GM21737 (cell line): ENCODE measurements at regions not wholly inside any gene's neighbourhood (a gene's known extent, or its start where the extent isn't known, plus 50 kb on each side); places are given as distances from the start of the nearest gene placed in this dataset.

ENCODE experiments used
- ATAC-seq: cut with Tn5 transposase; IDR thresholded peaks from one replicate; pipeline ENCODE4 v1.9.1; 2021; ENCODE audit warnings: mild to moderate bottlenecking, moderate library complexity; ENCODE audit not compliant: unreplicated experiment

DNA sequence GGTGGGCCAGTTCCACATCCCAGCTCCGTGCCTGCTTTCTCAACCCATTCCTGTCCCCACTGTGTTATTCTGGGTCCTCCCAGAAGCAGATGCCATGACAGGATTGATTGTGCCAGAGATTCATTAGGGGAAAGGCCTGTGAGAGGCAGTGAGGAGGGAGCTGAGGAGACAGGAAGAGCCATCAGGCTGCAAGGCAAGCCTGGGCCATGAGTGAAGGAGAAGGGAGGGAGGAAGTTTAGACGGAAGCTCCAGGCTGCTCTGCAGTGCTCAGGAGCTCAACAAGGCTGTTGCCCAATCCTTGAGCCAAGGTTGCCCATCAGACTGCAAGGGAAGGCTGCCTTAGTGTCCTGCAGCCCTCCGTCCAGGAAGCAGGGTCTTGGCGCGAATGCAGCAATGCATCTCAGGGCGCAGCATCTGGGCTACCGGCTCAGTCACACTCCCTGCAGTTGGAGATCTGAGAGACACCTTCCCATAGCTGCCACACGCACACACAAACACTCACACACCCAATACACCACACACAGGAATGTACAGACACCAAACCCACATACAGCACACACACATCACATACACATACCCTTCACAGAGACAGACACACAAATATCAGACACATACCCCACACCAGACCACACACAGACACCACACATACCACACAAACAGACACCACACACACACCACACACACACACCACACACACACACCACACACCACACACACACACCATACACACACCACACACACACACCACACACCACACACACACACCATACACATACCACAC is 139.5 kb upstream of the NDUFV2 start:
- ATAC-seq, result no peak

DNA sequence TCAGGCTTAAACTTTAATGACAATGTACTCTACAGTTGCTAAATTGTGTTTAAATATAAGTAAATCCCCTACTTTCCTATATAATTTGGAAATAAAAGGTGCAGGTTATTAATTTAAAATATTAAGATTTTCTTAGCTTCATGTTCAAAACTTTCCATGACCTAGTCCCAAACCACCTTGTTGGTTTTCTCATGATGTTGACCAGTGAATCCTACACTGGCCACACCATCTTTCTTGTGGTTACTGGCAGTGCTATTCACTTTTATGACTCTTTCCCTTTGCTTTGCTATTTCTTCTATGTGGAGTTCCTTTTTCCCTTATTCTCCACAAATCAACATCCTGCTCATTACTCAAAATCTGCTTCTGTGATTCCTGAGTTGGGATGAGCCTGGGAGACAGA is 138.6 kb upstream of the NDUFV2 start:
- ATAC-seq, result no peak

DNA sequence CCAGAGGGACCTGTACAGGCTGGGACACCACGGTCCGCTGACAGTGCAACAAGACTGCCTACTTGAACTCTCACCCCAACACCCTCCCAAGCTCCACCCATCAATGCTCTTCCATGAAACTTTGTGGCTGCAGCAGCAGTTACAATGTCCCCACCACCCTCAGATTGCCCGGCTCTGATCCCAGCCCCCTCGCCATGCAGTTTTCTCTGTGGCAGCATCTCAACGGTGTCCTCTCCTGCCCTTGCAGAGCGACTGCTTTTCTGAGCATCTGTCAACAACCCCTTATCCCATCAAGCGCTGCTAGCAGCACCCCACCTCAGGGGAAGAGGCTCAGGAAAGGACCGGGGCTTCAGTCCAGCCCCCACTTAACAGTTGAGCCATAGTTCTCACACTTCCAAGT is 137.1 kb upstream of the NDUFV2 start:
- no peak for ATAC-seq

DNA sequence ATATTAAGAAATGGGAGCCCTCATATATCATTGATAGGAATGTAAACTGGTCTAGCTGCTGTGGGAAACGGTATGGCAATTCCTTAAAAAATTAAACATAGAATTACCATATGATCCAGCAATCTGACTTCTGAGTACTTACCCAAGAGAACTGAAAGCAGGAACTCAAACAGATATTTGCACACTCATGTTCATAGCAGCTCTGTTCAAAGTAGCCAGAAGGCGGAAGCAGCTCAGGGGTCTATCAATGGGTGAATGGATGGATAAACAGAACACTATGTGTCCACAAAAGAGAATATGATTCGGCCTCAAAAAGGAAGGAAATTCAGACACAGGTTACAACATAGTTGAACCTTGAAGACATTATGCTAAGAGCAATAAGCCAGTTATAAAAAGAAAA is 135.7 kb upstream of the NDUFV2 start:
- no peak for ATAC-seq

DNA sequence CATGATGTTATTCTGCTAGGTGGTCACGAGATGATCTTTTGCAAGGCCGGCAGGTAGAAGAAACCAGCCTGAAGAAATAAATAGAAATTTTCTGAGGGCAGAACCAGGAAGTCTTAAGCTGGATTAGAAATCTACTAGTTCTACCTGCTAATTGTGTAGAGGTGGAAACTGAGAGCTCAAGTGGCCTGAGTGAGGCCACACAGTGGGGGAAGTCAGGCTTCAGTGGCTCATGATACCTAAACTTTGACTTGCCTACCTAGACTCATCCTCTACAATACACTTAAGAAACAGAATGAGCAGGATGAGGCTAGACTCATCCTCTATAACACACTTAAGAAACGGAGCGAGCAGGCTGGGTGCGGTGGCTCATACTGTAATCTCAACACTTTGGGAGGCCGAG is 134.9 kb upstream of the NDUFV2 start:
- no peak for ATAC-seq

DNA sequence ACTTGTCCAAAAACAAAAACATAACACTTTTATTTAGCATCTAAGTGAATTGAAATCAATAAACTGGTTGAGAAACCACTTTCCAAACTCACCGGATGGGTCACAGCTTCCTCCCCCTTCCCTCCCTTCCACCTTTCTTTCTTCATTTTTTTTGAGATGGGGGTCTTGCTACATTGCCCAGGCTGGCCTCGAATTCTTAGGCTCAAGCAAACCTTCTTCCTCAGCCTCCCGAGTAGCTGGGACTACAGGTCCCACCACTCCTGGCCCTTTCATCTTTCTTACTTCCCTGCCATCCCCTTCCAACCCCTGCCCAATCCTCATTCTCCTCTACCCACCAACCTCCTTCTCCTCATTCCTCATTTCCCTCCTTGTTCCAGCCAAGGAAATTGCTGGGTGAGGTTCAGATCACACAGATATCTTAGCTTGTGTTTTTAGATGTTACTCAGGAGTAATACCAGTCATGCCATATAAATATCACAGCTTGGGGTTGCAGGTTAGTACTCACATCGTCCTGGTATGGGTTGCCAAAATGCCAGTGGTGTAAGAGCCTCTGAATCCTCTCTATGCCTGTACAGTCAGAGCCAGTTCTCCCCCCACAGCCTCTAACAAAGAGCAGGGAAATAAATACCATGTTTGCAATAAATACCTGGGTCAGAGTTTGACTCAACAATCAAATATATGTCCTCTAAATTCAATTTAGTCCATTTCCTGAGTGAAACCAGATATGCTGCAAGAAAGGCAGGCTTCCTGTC is 132.7 kb upstream of the NDUFV2 start:
- no peak for ATAC-seq

DNA sequence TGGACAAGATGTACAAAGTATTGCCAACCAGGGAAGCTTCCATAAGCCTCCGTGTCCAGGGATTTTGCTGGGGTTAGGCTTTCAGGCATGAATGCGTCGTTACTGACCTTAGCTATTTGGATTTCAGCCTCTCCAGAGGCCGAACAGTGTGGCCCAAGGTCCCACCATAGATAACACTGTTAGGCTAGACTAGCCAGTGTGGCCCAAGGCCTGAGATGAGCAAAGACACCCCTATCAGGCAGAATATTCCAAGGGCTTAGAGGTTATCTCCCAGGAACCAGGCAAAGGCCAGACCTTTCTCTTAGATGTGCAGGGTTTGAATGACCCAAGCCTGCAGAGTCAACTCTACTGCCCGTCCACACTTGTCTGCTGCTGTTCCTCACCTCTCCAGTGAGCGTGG is 131.7 kb upstream of the NDUFV2 start:
- no peak for ATAC-seq

DNA sequence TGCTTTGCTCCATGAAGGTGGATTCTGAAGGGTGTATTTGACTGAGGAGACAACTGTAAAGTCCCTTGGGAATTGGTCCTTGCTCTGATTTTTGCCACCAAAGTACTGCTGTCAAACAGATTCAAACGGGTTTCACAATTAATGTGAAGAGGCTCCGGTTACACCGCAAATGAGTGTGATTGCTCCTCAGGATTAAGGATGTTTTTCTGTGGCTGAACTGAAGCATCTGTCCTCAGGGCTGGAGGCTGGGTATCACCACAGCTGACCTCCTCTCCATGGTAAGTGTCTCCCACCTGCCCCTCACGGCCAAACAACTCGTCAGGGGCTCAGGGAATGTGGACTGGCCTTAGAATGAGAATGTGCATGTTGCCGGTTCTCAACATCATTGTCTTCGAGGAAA is 130.4 kb upstream of the NDUFV2 start:
- no peak for ATAC-seq

DNA sequence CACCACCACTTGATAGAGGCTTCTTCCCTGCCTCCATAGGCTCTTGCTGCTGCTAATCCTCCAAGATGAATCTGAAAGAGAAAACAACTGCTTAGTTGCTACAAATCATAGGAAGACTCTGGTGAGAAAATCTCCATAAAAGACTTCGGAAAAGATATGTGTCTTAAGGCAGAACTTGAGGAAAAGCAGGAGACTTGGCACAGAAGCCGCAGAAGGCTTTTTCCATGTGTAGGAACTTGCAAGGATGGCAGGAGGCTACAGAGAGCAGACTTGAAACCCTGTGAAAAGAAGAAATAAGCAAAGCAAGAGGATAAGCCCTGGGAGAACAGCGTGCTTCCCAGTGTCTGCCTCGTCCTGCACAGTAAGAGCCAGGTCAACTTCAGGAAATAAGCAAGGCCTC is 128.2 kb upstream of the NDUFV2 start:
- no peak for ATAC-seq

DNA sequence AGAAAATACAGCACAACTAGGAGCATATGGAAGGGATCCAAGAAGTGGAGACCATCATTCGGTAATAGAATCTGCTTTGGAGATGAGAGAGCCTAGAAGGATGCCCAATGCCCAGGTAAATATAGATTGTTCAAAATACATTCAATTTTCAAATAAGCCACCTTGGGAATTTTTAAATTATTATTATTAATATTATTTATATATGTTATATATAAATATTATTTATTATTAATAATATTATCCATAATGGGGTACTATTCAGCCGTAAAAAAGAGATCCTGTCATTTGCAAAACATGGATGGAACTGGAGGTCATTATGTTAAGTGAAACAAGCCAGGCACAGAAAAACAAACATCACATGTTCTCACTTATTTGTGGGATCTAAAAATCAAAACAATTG is 127.8 kb upstream of the NDUFV2 start:
- ATAC-seq, result no peak

DNA sequence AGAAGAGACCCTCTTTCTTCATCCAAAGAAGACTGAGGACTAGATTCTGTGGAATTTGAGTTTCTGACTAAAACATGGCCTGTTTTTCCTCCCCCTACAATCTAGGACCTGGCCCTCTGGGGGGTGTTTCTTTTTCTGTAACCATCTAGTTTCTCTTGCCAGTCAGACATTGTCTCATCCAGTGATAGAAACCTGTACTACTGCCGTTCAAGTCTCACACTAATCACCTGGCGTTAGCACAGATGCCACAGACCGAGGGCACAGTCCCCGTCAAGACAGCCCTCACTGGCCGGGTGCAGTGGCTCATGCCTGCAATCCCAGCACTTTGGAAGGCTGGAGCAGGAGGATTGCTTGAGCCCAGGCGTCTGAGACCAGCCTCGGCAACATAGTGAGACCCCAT is 126.9 kb upstream of the NDUFV2 start:
- ATAC-seq, result no peak

DNA sequence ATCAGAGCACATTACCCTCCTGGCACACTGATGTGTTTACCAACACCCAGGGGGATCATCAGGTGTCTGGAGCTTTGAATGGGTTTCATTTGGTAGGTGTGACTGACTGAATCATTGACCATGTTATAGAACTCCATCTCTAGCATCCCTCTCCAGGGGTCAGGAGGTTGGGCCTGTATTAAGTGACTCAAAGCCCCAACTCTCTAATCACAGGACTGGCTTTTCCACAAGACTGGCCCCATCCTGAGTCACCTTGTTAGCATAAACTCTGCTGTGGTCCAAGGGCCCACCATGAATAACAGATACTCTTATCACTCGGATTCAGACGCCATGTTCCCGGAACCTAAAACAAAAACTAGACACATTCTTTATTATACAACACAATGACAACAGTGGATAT is 125.9 kb upstream of the NDUFV2 start:
- no peak for ATAC-seq

DNA sequence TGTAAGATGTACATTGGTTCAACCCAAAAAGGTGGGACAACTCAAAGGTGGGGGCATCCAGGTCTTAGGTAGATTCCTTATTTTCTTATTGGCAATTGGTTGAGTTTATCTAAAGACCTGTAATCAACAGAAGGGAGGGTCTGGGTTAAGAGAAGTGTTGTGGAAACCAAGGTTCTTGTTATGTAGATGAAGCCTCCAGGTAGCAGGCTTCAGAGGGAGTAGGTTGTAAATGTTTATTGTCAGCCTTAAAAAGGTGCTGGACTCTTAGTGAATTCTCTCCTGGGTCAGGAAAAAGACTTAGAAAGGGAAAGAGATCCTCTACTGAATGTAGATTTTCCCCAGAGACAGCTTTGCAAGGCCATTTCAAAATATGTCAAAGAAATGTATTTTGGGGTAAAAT is 125.3 kb upstream of the NDUFV2 start:
- ATAC-seq, result no peak

DNA sequence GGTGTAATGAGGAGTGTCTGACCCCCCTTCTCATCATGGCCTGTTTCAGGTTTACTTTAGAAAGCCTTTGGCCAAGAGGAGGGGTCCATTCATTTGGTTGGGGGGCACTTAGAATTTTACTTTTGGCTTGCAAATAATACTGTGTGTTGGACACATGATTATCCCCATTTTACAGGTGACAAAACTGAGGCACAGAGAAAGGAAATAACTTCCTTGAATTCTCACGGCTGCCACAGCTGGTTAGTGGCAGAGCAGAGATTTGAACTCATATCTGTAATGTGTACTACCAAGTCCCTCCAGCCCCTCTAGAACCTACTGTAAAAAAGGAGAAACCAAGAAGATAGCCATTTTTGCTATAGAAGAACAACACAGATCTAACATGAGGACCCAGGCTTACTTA is 124.8 kb upstream of the NDUFV2 start:
- ATAC-seq, result no peak

DNA sequence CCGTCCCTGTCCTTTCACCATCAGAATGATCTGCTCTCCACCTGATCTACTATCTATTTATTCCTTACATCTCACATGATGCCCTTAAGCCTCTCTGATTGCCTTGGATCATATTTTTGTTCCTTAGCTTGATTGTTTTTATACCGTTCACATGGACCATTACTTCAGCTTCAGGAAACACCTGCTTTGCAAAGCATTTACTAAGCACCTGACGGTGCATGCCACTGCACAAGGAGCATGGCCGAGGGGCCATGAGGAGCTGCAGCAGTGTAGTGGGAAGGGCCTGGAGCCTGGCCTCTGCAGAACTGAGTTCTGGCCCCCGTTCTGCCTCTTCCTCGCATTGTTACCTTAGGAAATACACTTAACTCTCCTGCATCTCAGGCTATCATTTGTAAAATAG is 124.1 kb upstream of the NDUFV2 start:
- ATAC-seq, result no peak

DNA sequence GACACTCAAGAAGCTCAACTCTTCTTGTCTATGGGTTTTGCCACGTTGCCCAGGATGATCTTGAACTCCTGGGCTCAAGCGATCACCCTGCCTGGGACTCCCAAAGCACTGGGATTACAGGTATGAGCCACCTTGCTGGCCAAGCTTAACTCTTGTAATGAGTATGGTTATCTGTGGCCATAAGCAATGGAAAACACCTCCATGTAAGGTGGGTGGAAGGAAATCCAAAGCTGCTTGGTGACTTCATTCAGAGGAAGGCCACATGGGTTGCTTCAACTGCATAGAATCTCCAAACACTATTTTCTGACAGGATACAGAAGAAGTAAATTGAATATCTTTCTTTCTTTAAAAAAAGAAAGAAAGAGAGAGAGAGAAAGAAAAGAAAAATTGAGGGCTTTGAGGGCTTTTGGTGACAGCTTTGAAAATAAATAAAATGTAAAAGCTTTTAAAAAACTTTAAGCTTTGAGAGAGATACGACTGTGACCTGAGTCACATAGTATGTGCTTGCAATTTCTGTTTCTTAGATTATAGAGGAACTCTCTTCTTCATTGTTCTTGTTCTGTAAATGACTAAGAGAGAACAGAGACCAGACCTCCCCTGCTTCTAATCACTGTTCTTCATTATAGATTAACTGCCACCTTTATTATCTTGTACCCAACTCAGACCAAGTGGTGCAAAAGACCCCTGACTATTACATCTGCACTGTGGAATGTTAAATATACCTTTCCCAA is 123.1 kb upstream of the NDUFV2 start:
- no peak for ATAC-seq

DNA sequence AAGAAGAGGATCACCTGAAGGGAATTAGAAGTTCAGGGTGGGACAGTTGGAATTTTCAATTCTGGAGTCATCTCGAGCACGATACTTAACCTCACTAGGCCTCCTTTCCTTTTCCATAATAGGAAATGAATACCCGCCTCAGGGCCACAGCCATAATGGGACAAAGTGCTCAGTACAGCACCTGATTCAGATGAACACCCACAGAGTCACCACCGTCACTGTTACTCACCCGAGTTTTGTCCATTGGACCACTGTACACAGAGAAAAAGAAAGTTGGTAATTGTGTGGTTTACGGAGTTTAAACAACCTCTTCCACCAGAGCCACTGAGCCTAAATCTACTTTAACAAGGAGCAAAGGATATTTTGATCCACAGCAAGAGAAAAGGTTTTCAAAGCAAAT is 122.0 kb upstream of the NDUFV2 start:
- ATAC-seq, result no peak

DNA sequence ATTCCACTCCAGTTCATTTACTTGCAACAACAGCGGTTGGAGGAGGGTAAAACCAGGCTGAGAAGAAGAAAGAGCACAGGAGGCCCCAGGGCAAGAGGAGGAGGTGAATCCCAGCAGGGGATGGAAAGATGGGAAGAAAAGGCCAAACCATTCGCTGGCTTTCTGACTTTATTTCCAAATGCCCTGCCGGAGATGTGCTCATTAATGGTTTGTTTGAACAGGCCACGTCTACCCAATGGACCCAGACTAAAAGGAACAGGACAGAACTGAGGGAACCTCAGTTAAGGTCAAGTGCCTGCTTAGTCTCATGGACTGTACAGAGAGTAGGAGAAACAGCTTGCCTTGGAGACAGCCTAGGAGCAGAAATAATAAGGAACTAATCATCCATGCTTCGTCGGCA is 121.6 kb upstream of the NDUFV2 start:
- ATAC-seq, result no peak

DNA sequence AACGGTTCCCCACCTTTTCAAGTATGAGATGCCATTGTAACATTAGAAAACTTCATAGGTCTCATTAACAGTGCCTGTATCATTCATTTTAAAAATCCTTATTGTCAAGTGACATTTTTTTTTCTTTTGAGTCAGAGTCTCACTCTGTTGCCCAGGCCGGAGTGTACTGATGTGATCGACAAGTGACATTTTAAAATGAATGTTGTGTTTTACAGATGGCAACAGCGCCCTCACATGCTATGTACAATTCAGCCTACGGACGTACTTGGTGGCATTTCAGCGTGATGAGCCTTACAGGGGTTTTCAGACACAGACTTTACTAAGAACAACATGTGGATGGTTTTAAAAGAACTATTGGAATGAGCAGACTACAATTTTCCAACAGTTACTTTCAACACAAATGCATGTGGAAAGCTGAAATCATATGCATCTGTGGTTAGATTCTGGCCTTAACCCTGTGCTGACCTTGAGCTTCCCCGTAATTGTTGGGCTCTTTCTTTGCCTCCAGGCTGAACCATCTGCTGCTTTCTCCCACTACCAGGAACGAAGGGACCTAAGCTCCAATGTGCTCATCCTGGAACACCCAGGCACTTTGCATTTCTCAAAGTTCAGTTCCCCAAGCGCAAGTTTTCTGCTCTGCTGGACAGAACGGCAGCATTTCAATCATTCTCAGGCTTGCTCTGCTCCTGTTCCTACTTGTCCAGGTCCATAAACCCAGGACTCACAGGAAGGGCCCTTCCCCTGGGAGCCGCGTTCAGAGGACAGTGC is 119.9 kb upstream of the NDUFV2 start:
- no peak for ATAC-seq

DNA sequence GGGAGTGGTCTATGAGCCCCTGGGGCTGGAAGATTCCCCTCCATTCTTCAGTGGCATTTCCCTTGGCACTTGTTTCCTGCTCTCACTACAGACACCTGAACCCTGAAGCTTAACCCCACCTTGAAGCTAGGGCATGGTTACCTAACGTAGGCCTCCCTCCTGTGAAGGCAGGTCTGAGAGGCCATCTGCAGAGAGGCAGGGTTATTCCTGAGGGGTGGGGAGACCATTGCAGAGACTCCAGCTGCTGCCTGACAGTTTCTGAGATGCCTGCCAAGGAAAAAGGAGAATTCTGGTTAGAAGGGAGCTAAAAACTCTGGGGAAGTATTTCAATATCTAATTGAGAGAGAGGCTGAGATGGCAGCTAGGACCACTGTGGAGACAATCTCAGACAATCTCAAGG is 119.3 kb upstream of the NDUFV2 start:
- no peak for ATAC-seq

DNA sequence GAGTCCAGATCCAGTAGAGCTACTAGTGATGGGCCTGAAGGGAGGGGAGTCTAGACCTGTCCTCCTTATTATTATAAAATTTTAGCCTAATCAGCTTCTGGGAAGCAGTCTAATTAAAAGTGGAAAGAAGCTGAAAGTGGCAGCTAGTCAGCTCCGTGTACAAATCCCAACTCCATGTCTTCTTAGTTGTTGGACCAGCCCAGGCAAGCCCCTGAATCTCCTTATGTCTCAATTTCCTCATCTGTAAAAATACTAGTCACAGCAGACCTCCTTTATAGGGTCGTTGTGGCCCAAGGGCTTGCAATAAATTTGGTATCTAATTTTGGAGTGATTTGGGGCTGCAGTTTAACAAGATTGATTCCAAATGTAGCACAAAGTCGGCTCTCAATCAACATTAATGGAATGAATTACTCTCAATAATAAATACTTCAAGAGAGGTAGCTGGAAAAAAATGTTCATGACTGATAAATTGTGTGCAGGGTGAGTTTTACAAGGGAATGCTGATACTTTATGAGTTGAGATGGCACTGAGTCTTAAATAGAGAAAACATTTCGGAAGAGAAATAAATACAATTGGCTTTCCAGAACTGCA is 118.3 kb upstream of the NDUFV2 start:
- ATAC-seq, result no peak
